UCSD-AML1 (cell line): ENCODE measurements at regions not wholly inside any gene's neighbourhood (a gene's known extent, or its start where the extent isn't known, plus 50 kb on each side); places are given as distances from the start of the nearest gene placed in this dataset.
"Not testable (repeated sequence)": the region's sequence is repeated elsewhere in the genome, so short reads cannot be mapped to it uniquely, and the experiment has no call there.

Experiments used
- DNase-seq: peaks from one replicate; lab custom pipeline; 2025; ENCODE audit not compliant: unreplicated experiment; lab: John Stamatoyannopoulos, UW

DNA sequence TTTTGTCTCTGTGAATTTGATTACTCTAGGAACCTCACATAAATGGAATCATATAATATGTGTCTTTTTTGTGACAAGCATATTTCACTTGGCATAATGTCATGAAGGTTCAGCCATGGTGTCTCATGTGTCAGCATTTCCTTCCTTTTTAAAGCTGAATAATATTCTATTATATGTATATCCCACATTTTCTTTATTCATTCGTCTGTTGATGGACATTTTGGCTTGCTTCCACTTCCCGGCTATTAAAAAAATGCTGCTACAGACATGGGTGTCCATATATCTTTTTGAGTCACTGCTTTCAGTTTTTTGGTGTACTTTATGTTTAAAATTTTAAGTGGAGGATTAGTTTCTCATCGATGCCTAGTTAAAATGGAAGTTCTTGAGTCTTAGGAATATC is 59.8 kb upstream of the C5orf63 start:
- DNase-seq: no peak

DNA sequence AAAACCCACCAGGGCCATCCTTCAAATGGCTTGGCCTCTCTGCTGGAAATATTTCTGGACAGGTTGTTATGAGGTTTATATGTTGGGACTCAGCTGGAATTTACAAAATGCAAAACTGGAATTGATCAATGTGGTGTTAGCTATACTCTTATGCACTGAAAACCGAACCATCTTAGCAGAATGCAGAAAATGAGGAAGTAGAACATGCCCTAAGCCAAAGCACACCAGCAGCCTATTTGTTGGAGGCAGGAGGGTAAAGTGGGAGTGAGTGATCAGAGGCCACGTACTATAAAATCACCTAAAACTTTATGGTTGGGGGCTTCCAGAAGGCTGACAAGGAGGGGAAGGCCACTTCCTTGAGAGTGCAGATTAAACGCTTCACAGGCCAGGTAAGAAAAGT is 63.6 kb upstream of the C5orf63 start:
- DNase-seq: no peak

GRCh38 chr5:127143722-127144121 is 70.4 kb upstream of the C5orf63 start:
- no peak for DNase-seq

DNA sequence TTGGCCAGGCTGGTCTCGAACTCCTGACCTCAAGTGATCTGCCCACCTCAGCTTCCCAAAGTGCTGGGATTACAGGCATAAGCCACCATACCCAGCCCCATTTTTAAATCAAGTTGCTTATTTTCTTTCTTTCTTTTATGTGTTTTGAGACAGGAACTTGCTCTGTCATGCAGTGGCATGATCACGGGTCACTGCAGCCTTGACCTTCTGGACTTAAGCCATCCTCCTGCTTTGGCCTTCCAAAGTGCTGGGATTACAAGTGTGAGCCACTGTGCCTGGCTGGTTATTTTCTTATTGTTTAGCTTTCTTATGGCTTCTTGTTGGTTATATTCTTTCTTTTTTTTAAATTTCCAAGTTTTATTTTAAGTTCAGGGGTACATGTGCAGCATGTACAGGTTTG is 79.7 kb upstream of the C5orf63 start:
- DNase-seq: no peak

DNA sequence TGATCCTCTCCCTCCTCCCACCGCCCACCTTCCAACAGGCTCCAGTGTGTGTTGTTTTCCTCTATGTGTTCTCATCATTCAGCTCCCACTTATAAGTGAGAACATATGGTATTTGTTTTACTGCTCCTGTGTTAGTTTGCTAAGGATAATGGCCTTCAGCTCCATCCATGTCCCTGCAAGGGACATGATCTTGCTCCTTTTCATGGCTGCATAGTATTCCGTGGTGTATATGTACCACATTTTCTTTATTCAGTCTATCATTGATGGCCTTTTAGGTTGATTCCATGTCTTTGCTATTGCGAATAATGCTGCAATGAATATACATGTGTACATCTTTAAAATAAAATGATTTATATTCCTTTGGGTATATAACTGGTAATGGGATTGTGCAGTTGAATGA is 80.2 kb upstream of the C5orf63 start:
- no peak for DNase-seq

DNA sequence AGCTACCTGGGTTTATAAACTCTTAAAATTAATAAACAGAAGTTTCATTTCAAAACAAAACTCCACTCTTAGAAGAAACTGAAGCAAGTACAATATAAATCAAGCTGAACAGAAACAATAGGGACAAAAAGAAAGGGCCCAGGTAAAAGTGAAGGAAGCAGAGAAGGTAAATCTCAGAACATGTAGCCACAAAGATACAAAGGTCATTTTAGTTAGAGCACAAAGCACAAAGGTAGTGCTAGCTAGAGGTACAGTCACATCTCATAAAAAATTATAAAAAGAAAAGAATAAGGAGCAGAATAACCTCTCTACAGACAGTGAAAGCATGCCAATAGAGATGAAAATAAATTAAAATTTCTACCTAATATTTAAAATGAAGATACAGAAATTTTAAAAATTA is 90.4 kb upstream of the C5orf63 start:
- no peak for DNase-seq

DNA sequence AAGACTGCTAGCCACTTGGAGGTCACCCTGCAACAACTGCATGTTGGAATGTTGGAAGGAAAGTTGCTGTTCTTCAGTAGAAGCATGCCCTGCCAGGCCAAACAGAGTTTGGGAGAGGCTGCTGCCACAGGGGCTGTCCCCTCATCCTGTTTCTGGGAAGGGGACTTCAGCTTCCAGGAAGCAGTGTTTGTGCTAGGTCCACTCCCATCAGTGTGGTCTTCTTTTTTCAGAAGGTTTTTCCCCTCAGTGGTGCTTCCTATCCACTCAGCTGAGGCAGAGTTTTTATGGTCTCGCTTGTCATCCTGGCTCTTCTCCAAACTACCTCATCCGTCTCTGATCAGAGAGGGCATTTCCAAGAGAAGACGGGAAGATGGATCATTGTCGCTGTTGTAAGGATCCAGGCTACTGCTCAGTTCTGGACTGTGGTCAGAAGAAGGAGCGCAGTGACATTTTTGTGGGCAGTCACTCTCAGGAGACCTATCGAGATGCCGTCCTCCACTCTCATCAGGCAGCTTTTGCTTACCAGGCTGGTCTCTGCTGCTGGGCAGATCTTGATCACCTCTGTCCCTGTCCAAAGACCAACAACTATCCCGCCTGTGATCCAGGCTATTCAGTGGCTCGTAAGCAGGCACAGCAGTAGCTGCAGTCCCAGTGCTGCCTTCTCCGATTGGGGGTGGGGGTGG is 97.8 kb upstream of the C5orf63 start:
- no peak for DNase-seq

DNA sequence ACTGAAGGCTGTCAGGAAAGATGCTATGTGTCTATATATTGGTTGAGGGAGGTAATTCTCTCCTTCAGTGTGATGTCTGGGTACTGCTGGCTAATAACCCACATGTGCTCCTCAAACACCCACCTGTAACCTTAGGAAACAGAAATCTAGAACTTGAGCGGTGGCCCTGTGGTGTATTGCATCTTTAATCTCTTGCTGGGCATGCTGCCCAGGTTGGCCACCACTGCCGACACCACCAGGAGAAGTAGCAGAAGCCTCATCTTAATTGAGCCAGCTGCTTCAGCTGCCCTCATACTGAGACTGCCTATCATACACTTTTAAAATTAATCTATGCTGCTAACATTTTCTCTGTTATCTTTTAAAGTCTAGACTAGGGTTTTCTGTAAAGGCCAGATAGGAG is 103.5 kb upstream of the C5orf63 start:
- DNase-seq: no peak

DNA sequence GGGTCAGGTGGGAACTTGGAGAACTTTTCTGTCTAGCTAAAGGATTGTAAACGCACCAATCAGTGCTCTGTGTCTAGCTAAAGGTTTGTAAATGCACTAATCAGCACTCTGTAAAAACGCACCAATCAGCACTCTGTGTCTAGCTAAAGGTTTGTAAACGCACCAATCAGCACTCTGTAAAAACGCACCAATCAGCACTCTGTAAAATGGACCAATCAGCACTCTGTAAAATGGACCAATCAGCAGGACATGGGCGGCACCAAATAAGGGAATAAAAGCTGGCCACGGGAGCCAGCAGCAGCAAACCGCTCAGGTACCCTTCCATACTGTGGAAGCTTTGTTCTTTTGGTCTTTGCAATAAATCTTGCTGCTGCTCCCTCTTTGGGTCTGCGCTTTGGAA is 108.0 kb upstream of the MEGF10 start:
- DNase-seq: not testable (repeated sequence)

GRCh38 chr5:127183332-127183731 is 107.3 kb upstream of the MEGF10 start:
- no peak for DNase-seq

GRCh38 chr5:127184851-127185250 is 105.7 kb upstream of the MEGF10 start:
- no peak for DNase-seq

GRCh38 chr5:127186657-127187056 is 103.9 kb upstream of the MEGF10 start:
- DNase-seq: no peak

DNA sequence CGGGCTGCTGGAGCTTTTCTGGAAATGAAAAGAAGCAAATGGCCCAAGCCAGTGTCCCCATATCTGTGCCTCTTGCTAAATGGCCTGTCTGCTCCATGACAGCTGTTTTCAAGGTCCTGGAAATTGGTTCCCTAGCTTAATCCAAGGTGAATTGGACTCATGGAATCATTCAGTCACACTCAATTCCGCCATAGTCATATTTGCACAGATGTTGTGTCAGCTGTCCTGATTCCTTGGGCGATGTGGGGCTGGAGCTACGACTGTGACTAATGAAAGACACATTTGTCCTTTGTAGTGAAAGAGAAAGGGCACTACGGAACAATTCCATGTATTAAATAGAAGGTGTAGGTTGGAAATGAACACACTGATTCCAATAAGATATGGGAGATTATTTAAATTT is 102.9 kb upstream of the MEGF10 start:
- no peak for DNase-seq

GRCh38 chr5:127192150-127192549 is 98.4 kb upstream of the MEGF10 start:
- no peak for DNase-seq

- no peak for DNase-seq
Observed at GRCh38 chr5:127192836-127193338, 97.7 kb upstream of the MEGF10 start.

DNA sequence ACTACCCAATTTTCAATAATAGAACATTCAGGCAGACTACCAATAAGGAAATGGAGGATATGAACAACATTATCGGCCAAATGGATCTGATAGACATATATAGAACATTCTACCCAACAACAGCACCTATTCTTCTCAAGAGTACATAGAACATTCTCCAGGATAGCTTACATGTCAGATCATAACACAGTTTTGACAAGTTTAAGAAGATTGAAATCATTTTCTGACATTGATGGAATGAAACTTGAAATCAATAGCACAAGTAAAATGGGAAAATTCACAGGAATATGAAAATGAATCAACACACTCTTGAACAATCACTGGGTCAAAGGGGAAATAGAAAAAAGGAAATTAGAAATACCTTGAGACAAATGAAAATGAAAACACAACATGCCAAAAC is 94.6 kb upstream of the MEGF10 start:
- DNase-seq: no peak

GRCh38 chr5:127197402-127198167 is 93.0 kb upstream of the MEGF10 start:
- DNase-seq: not testable (repeated sequence)

DNA sequence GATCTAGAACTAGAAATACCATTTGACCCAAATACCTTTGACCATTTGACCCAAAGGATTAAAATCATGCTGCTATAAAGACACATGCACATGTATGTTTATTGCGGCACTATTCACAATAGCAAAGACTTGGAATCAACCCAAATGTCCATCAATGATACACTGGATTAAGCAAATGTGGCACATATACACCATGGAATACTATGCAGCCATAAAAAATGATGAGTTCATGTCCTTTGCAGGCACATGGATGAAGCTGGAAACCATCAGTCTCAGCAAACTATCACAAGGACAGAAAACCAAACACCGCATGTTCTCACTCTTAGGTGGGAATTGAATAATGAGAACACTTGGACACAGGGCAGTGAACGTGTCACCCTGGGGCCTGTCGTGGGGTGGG is 87.9 kb upstream of the MEGF10 start:
- DNase-seq: not testable (repeated sequence)

DNA sequence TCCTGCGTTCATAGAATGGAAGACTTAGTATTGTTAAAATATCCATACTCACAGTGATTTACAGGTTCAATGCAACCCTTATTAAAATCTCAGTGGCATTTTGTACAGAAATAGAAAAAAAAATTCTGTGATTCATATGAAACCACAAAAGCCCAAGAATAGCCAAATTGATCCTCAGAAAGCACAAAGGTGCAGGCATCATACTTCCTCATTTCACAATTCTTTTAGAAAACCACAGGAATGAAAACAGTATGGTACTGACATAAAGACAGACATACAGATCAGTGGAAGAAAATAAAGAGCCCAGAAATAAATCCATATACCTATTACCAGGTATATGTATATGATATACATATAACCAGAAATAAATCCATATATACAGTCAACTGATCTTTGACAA is 86.8 kb upstream of the MEGF10 start:
- DNase-seq: no peak

DNA sequence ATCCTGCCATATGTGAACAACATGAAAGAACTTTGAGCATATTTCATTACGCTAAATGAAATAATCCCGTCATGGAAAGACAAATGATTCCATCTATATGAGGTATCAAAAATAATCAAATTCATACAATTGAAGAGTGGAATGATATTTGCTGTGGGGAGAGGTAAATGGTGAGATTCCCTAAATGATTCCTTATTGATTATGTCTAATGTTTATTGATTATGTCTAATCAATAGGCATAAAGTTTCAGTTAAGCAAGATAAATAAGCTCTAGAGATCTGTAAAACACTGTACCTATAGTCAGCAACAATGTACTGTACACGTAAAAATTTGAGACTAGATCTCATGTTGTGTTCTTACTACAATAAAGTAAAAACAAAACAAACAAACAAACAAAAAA is 85.4 kb upstream of the MEGF10 start:
- DNase-seq: no peak

- DNase-seq: no peak
Observed at GRCh38 chr5:127206320-127207113, 84.1 kb upstream of the MEGF10 start.

GRCh38 chr5:127210042-127210441 is 80.6 kb upstream of the MEGF10 start:
- no peak for DNase-seq
